ENCODE measurements at regions not wholly inside any gene's neighbourhood (a gene's known extent, or its start where the extent isn't known, plus 50 kb on each side); places are given as distances from the start of the nearest gene placed in this dataset.

DNA sequence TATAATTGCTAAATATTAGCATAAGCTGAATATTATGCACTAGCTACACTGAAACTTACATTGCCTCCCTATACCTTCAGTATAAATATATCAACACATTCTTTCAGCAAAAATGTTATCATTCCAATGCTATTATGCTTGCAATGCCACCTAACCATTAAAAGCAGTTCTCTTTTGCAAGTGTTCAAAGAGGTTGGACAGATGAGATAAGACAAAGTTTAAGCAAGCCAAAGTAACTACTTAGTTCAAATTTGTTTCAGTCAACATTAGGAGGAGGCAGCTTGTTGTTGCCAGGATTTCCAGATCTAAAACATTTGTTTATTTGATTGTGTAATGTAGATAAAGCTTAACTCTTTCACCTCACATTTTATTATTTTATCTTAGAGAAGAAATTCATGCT, 323.9 kb upstream of the FAM241A start:
- TF ChIP-seq, protein P1, sequence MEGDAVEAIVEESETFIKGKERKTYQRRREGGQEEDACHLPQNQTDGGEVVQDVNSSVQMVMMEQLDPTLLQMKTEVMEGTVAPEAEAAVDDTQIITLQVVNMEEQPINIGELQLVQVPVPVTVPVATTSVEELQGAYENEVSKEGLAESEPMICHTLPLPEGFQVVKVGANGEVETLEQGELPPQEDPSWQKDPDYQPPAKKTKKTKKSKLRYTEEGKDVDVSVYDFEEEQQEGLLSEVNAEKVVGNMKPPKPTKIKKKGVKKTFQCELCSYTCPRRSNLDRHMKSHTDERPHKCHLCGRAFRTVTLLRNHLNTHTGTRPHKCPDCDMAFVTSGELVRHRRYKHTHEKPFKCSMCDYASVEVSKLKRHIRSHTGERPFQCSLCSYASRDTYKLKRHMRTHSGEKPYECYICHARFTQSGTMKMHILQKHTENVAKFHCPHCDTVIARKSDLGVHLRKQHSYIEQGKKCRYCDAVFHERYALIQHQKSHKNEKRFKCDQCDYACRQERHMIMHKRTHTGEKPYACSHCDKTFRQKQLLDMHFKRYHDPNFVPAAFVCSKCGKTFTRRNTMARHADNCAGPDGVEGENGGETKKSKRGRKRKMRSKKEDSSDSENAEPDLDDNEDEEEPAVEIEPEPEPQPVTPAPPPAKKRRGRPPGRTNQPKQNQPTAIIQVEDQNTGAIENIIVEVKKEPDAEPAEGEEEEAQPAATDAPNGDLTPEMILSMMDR (IDR thresholded peaks at IDR 0.05) = no peak
- Mint-ChIP-seq H3K36me3 (no peaks in the 10 kb centered on the region), H3K4me1 (no peaks in the 10 kb centered on the region), H3K9me3 (peaks cover 0 to 7% (median 1%) of the 10 kb centered on the region in 7 donors), H3K4me3 (no peak overlapping the region), H3K27ac (no peak overlapping the region), H3K27me3 (ENCODE audit: low read depth in 3 of 3) (peaks cover 0 to 3% (median 0%) of the 10 kb centered on the region in 3 donors)
- H3K4me3 ChIP-seq (replicated peaks in 1 of 3; ENCODE audit: low read depth in 2 of 3, low read length in 3 of 3) = no peak overlapping the region
- H3K9me3 ChIP-seq (replicated peaks in 1 of 2; ENCODE audit: control insufficient read depth in 1 of 2, insufficient read depth in 1 of 2, low read length in 2 of 2) = no peaks in the 10 kb centered on the region
- no peaks in the 10 kb centered on the region for H3K36me3 ChIP-seq (replicated peaks in 1 of 2; ENCODE audit: control insufficient read depth in 1 of 2, insufficient read depth in 2 of 2, low read length in 2 of 2)
- no peak overlapping the region for H2AFZ ChIP-seq (ENCODE audit: insufficient read depth, low read depth, low read length, poor library complexity, severe bottlenecking)
- no peaks in the 10 kb centered on the region for H3K4me1 ChIP-seq (ENCODE audit: control insufficient read depth in 1 of 2, insufficient read depth in 2 of 2, low read length in 2 of 2)
- no peak overlapping the region for H3K9ac ChIP-seq (ENCODE audit: insufficient read depth, low read length, poor library complexity, severe bottlenecking)
- no peak overlapping the region for H3K27ac ChIP-seq (ENCODE audit: low read depth in 1 of 2, low read length in 2 of 2)
- H3K79me2 ChIP-seq (ENCODE audit: insufficient read depth, low read length) = no peaks in the 10 kb centered on the region
- H3K27me3 ChIP-seq (ENCODE audit: control insufficient read depth in 2 of 2, insufficient read depth in 2 of 2, low read length in 2 of 2) = no peaks in the 10 kb centered on the region
- intact Hi-C loops (cut with micrococcal nuclease) = no loop called here
- DNase-seq = no peak
- no peak overlapping the region for H3K4me2 ChIP-seq (replicated peaks; ENCODE audit: extremely low read depth, low read length, poor library complexity, severe bottlenecking)
- no peaks in the 10 kb centered on the region for H4K20me1 ChIP-seq (ENCODE audit: insufficient read depth, low read length)

DNA sequence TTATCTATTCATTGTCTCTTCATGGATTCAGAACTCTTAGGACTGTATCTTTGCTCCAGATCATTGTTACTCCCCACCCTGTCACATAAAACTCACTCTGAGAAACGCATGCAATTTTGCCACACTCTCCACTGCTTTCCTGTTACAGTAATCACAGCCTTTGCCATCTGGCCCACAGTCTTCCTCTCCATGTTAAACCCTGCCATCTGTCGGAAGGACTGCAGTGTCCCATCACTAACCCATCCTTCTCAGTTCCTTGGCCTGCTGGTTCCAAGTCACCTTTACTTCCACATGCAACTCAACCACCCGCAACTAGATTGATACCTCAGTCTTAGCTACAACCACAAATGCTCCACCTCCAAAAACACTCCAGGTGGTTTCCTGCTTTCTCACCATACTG, 308.7 kb upstream of the FAM241A start:
- H3K36me3 ChIP-seq (replicated peaks in 1 of 2; ENCODE audit: control insufficient read depth in 1 of 2, insufficient read depth in 2 of 2, low read length in 2 of 2) = no peaks in the 10 kb centered on the region
- intact Hi-C loops (cut with micrococcal nuclease) = no loop called here
- WGBS (ENCODE audit: insufficient coverage) = 78% methylated on average over 3 of the region's 3 CpGs
- Mint-ChIP-seq H3K4me3 (no peak overlapping the region), H3K36me3 (no peaks in the 10 kb centered on the region), H3K27ac (no peak overlapping the region), H3K9me3 (no peaks in the 10 kb centered on the region), H3K27me3 (ENCODE audit: low read depth in 3 of 3) (peaks cover 0 to 2% (median 1%) of the 10 kb centered on the region in 3 donors), H3K4me1 (no peaks in the 10 kb centered on the region)
- H2AFZ ChIP-seq (ENCODE audit: insufficient read depth, low read depth, low read length, poor library complexity, severe bottlenecking) = no peak overlapping the region
- no peaks in the 10 kb centered on the region for H3K27me3 ChIP-seq (ENCODE audit: control insufficient read depth in 2 of 2, insufficient read depth in 2 of 2, low read length in 2 of 2)
- H4K20me1 ChIP-seq (ENCODE audit: insufficient read depth, low read length) = no peaks in the 10 kb centered on the region
- H3K9ac ChIP-seq (ENCODE audit: insufficient read depth, low read length, poor library complexity, severe bottlenecking) = no peak overlapping the region
- no peaks in the 10 kb centered on the region for H3K4me1 ChIP-seq (ENCODE audit: control insufficient read depth in 1 of 2, insufficient read depth in 2 of 2, low read length in 2 of 2)
- H3K4me3 ChIP-seq (replicated peaks in 1 of 3; ENCODE audit: low read depth in 2 of 3, low read length in 3 of 3) = no peak overlapping the region
- H3K9me3 ChIP-seq (replicated peaks in 1 of 2; ENCODE audit: control insufficient read depth in 1 of 2, insufficient read depth in 1 of 2, low read length in 2 of 2) = no peaks in the 10 kb centered on the region
- H3K4me2 ChIP-seq (replicated peaks; ENCODE audit: extremely low read depth, low read length, poor library complexity, severe bottlenecking) = no peak overlapping the region
- H3K27ac ChIP-seq (ENCODE audit: low read depth in 1 of 2, low read length in 2 of 2) = no peak overlapping the region
- TF ChIP-seq, protein P1 (IDR thresholded peaks at IDR 0.05) = no peak
- H3K79me2 ChIP-seq (ENCODE audit: insufficient read depth, low read length) = no peaks in the 10 kb centered on the region
- no peak for DNase-seq

Measured in CD14-positive monocyte (primary cell).